Transverse colon (tissue), 3 donors: ENCODE measurements at regions not wholly inside any gene's neighbourhood (a gene's known extent, or its start where the extent isn't known, plus 50 kb on each side); places are given as distances from the start of the nearest gene placed in this dataset.

Experiments used
- POLR2A ChIP-seq: fragments of 450-650 bp; IDR thresholded peaks from one replicate; pipeline ENCODE4 v1.6.1; 2016; ENCODE audit warnings: antibody characterized with exemption, mild to moderate bottlenecking, moderate library complexity
- POLR2AphosphoS5 ChIP-seq, 3 donors: sonication (generic); formaldehyde crosslinking; IDR thresholded peaks; one replicate each; pipeline ENCODE4 v1.6.1; 2016; ENCODE audit warnings: antibody characterized with exemption in 3 of 3

DNA sequence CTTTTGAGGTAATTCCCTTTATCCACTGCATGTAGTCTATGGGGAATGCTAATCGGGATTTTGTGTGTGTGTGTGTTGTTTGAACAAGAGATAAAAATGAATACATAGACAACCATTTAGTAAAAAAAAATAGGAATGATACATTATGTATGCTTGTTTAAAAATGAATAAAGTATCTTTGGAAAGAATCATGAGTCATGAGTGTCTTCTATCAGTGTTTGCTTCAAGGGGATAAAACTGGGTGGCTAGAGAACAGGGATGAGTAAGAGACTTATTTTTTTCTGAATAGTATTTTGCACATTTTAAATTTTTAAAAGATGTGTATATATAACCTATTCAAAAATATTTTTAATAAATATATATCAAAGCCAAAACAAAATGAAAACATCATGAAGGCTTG is 839.4 kb upstream of the ADGRL4 start:
- no peak for TF ChIP-seq POLR2AphosphoS5 (IDR thresholded peaks at IDR 0.05)
- no peak for TF ChIP-seq POLR2A
